Retinal pigment epithelial cell (primary cell): ENCODE measurements at regions not wholly inside any gene's neighbourhood (a gene's known extent, or its start where the extent isn't known, plus 50 kb on each side); places are given as distances from the start of the nearest gene placed in this dataset.

Experiments
- DNase-seq: peaks from one replicate; pipeline ENCODE4 v3.0.0-alpha.2; 2010; ENCODE audit warnings: low read depth
- H3K4me3 ChIP-seq: 2 replicates; pipeline ENCODE4 v1.5.1; 2011; ENCODE audit warnings: mild to moderate bottlenecking, low read length, control low read depth, moderate library complexity
- TF ChIP-seq, protein P1 (sequence below): conservative IDR thresholded peaks from 2 replicates; pipeline ENCODE4 v1.5.1; 2011; ENCODE audit warnings: low read depth, low read length, control low read depth, inconsistent platforms

- TF ChIP-seq, protein P1, sequence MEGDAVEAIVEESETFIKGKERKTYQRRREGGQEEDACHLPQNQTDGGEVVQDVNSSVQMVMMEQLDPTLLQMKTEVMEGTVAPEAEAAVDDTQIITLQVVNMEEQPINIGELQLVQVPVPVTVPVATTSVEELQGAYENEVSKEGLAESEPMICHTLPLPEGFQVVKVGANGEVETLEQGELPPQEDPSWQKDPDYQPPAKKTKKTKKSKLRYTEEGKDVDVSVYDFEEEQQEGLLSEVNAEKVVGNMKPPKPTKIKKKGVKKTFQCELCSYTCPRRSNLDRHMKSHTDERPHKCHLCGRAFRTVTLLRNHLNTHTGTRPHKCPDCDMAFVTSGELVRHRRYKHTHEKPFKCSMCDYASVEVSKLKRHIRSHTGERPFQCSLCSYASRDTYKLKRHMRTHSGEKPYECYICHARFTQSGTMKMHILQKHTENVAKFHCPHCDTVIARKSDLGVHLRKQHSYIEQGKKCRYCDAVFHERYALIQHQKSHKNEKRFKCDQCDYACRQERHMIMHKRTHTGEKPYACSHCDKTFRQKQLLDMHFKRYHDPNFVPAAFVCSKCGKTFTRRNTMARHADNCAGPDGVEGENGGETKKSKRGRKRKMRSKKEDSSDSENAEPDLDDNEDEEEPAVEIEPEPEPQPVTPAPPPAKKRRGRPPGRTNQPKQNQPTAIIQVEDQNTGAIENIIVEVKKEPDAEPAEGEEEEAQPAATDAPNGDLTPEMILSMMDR: no peak
- H3K4me3 ChIP-seq: no peak overlapping the region
- DNase-seq: no peak
Measured at GRCh38 chr13:63472711-63473110, 2057.1 kb upstream of the PCDH20 start.

- TF ChIP-seq, protein P1: no peak
- no peak overlapping the region for H3K4me3 ChIP-seq
- DNase-seq: no peak
Measured at GRCh38 chr13:63463782-63464610, 2048.3 kb upstream of the PCDH20 start.

DNA sequence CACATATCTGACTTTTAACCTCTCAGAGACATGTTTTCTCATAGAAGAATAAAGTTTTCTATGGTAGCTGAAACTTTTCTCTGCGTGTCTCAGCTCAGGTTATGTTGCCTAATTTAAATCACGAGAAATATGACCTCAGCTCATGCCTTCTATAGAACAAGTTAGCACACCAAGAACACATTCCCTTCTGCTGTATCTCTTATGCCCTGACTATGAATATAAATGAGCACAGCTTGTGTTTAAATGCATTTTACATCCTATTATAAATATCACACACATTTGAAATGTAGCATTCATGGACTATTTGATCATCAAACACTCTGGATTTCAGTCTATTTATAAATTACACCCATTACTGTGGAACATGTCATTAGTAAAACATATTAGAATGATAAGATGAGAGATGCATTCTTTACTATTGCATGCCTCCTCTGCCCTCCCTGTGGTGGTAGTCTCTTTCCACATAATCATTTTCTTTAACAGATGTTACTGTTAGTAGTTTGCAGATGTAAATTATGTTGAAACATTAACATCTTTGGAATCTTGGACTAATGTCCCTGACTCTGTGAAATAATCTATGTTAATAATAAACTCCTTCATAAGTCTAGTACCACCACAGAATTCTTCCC lies 2044.9 kb upstream of the PCDH20 start:
- no peak for DNase-seq
- TF ChIP-seq, protein P1: no peak

DNA sequence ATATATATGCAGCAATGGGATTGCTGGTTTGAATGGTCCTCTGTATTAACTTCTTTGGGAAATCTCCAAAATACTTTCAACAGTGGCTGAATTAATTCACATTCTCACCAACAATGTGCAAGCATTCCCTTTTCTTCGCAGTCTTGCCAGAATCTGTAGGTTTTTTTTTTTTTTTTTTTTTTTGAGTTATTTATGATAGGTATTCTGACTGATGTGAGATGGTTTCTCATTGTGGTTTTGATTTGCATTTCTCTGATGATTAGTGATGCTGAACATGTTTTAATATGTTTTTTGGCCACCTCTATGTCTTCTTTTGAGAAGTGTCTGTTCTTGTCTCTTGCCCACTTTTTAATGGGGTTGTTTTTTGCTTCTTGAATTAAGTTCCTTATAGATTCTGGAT lies 2041.5 kb upstream of the PCDH20 start:
- no peak for DNase-seq
- no peak overlapping the region for H3K4me3 ChIP-seq
- TF ChIP-seq, protein P1: no peak

More for the DNA sequence above, 2044.9 kb upstream of the PCDH20 start:
- H3K4me3 ChIP-seq: no peak overlapping the region

- DNase-seq: no peak
- TF ChIP-seq, protein P1: peak; percentile 23
- no peak overlapping the region for H3K4me3 ChIP-seq
Measured at GRCh38 chr13:63455938-63456337, 2040.3 kb upstream of the PCDH20 start.

DNA sequence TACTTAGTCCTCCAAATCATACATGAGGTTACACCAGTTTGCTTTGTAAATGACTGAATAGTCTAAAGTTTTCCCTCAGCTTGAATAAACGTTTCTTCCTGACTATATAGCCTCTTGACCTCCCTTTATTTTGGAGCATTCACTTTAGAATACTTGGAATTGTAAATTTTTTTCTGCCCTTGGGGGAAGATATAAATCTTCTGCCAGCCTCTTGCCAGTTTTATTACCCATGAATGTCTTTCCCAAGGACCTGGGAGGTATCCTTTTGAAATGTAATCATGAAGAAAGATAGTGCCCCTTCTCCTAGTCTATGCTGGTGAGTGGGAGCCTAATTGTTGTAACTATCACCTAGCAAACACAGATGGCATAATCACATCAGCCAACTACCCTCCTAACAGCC lies 2033.9 kb upstream of the PCDH20 start:
- no peak overlapping the region for H3K4me3 ChIP-seq
- TF ChIP-seq, protein P1: no peak
- no peak for DNase-seq

DNA sequence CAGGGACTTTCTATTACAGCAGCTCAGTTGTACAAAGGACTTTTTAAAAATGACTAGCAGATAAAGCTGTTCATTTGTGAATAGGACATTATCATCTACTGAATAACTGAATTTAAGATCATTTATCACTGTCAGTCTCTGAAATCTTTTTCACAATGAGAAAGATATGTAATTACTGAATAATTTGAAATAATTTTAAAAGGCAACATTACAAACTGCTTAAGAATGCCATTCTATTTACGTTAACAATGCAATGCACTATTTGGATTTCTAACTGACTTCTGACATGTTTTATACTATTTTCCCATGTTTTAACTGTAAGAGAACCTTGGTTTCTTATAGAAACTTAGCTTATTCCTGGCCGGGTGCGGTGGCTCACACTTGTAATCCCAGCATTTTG lies 2033.0 kb upstream of the PCDH20 start:
- TF ChIP-seq, protein P1: no peak
- no peak for DNase-seq
- H3K4me3 ChIP-seq: no peak overlapping the region
